ENCODE measurements at regions not wholly inside any gene's neighbourhood (a gene's known extent, or its start where the extent isn't known, plus 50 kb on each side); places are given as distances from the start of the nearest gene placed in this dataset.
A peak's percentile ranks its signal among the peaks of the same experiment; 100 is the strongest.

GRCh38 chr14:103257211-103257962 lies 76.7 kb upstream of the EIF5 start:
- in situ Hi-C loops (cut with MboI; ENCODE audit: low sequenced_read_pairs) = no loop called here
- no peak overlapping the region for H4K91ac ChIP-seq (ENCODE audit: insufficient read depth, low read depth, low read length)
- H3K27me3 ChIP-seq (ENCODE audit: control insufficient read depth, insufficient read depth, low read length) = peaks cover 7% of the 10 kb centered on the region
- no peak overlapping the region for H2AK5ac ChIP-seq (ENCODE audit: low read depth, low read length)
- H2BK15ac ChIP-seq (ENCODE audit: low read depth, low read length) = no peak overlapping the region
- BruUV-seq (replicated peaks) = no TSS peak
- DNase-seq (peak; percentile 29), ATAC-seq (ENCODE audit: low read depth) (no peak)
- no peak overlapping the region for H3K18ac ChIP-seq (ENCODE audit: low read depth, low read length)
- no peaks in the 10 kb centered on the region for H3K36me3 ChIP-seq (ENCODE audit: control insufficient read depth, insufficient read depth, low read length)
- no peak overlapping the region for H3K56ac ChIP-seq (ENCODE audit: extremely low read depth, insufficient read depth, low read length)
- no peak overlapping the region for H3K14ac ChIP-seq (replicated peaks; ENCODE audit: low read depth, low read length)
- H3K4ac ChIP-seq (ENCODE audit: low read depth, low read length) = no peak overlapping the region
- H3K23ac ChIP-seq (ENCODE audit: low read depth, low read length) = no peak overlapping the region
- H3K4me3 ChIP-seq (ENCODE audit: insufficient read depth, low read depth, low read length) = no peak overlapping the region
- CTCF ChIA-PET = no interaction called here
- H3K4me1 ChIP-seq (ENCODE audit: control insufficient read depth, insufficient read depth, low read length) = no peaks in the 10 kb centered on the region
- H4K8ac ChIP-seq (ENCODE audit: low read depth in 2 of 2, low read length in 2 of 2) = no peak overlapping the region
- H2BK5ac ChIP-seq (ENCODE audit: low read depth, low read length, poor library complexity, severe bottlenecking) = no peak overlapping the region
- TF ChIP-seq NFE2L2 (IDR thresholded peaks at IDR 0.05; ENCODE audit: low read depth, low read length) (no peak), MAZ (IDR thresholded peaks at IDR 0.05; ENCODE audit: borderline replicate concordance, low read depth, low read length) (no peak), POLR2A (IDR thresholded peaks at IDR 0.05; ENCODE audit: low read depth, low read length) (no peak), MAFK (IDR thresholded peaks at IDR 0.05; ENCODE audit: low read depth, low read length) (no peak)
- H4K20me1 ChIP-seq (ENCODE audit: insufficient read depth, low read length) = no peaks in the 10 kb centered on the region
- no peak overlapping the region for H3K4me2 ChIP-seq (ENCODE audit: low read depth, low read length)
- H3K9me1 ChIP-seq (ENCODE audit: insufficient read depth, low read length) = no peaks in the 10 kb centered on the region
- no peak overlapping the region for H3K9ac ChIP-seq (ENCODE audit: low read depth, low read length)
- H4K5ac ChIP-seq (ENCODE audit: low read depth, low read length) = no peak overlapping the region
- H2AK9ac ChIP-seq (replicated peaks; ENCODE audit: low read depth, low read length, poor library complexity) = no peak overlapping the region
- no peak overlapping the region for H2BK20ac ChIP-seq (ENCODE audit: low read depth, low read length)
- no peak overlapping the region for H3K27ac ChIP-seq (ENCODE audit: insufficient read depth, low read length)
- H2BK120ac ChIP-seq (ENCODE audit: low read depth, low read length) = no peak overlapping the region
- H3K9me3 ChIP-seq (ENCODE audit: control insufficient read depth, insufficient read depth, low read length) = peaks cover 5% of the 10 kb centered on the region
- intact Hi-C loops (cut with micrococcal nuclease) = no loop called here
- POLR2A ChIA-PET (ENCODE audit: unreplicated experiment) = interaction anchor here (0.6 kb wide), 1 partner anchor 11 kb away, joined by 3 read pairs; no protein-coding TSS in a partner anchor
- dilution Hi-C loops (cut with HindIII; ENCODE audit: low sequenced_read_pairs, unreplicated experiment) = no loop called here
- no peak overlapping the region for H2AFZ ChIP-seq (replicated peaks; ENCODE audit: low read length, poor library complexity)
- H3K79me1 ChIP-seq (ENCODE audit: low read depth in 1 of 2, low read length in 2 of 2) = no peaks in the 10 kb centered on the region
- WGBS, 2 experiments (ENCODE audit: extremely low coverage in 2 of 2, insufficient read length in 1 of 2) = 86% methylated on average over 1 of the region's 4 CpGs; no CpG with 5 or more reads in 1 of the 2 experiments
